ENCODE measurements at regions not wholly inside any gene's neighbourhood (a gene's known extent, or its start where the extent isn't known, plus 50 kb on each side); places are given as distances from the start of the nearest gene placed in this dataset.

GRCh38 chrX:30982467-30982866 lies 89.4 kb downstream of the FTHL17 start:
- DNase-seq (no peak), ATAC-seq (no peak)
- Histone ChIP-seq H3K9me3 (no peaks in the 10 kb centered on the region), H3K27me3 (ENCODE audit: insufficient read depth in 3 of 3, low read length in 2 of 3) (peaks cover 0 to 21% (median 0%) of the 10 kb centered on the region in 3 donors), H3K4me1 (no peaks in the 10 kb centered on the region), H3K36me3 (ENCODE audit: insufficient read depth in 1 of 2, low read depth in 1 of 2) (no peaks in the 10 kb centered on the region), H3K4me3 (no peak overlapping the region), H3K27ac (no peak overlapping the region)
- 83 to 89% (median 86%) methylated on average over 3 of the region's 3 CpGs for WGBS, 3 donors
- TF ChIP-seq CTCF (IDR thresholded peaks at IDR 0.05) = no peak
- intact Hi-C loops (cut with DNase I) = no loop called here

GRCh38 chrX:30981968-30982367 lies 89.9 kb downstream of the FTHL17 start:
- no peak for TF ChIP-seq CTCF (IDR thresholded peaks at IDR 0.05)
- no peak overlapping the region for H3K27ac ChIP-seq
- DNase-seq = no peak
- H3K9me3 ChIP-seq = no peaks in the 10 kb centered on the region
- no peak overlapping the region for H3K4me3 ChIP-seq
- H3K27me3 ChIP-seq (ENCODE audit: insufficient read depth in 3 of 3, low read length in 2 of 3) = peaks cover 0 to 22% (median 0%) of the 10 kb centered on the region in 3 donors
- H3K4me1 ChIP-seq = no peaks in the 10 kb centered on the region
- WGBS, 3 donors = 82 to 95% (median 92%) methylated on average over 2 of the region's 2 CpGs
- intact Hi-C loops (cut with DNase I) = no loop called here
- peak; percentile 68 to 79 (median 69) for ATAC-seq
- H3K36me3 ChIP-seq (ENCODE audit: insufficient read depth in 1 of 2, low read depth in 1 of 2) = no peaks in the 10 kb centered on the region

- H3K36me3 ChIP-seq (ENCODE audit: insufficient read depth in 1 of 2, low read depth in 1 of 2) = no peaks in the 10 kb centered on the region
- no peaks in the 10 kb centered on the region for H3K4me1 ChIP-seq
- H3K27ac ChIP-seq = no peak overlapping the region
- ATAC-seq = no peak
- peaks cover 0 to 22% (median 0%) of the 10 kb centered on the region in 3 donors for H3K27me3 ChIP-seq (ENCODE audit: insufficient read depth in 3 of 3, low read length in 2 of 3)
- TF ChIP-seq CTCF (IDR thresholded peaks at IDR 0.05) = no peak
- 51 to 84% (median 75%) methylated on average over 1 of the region's 1 CpG for WGBS, 3 donors
- no peak for DNase-seq
- intact Hi-C loops (cut with DNase I) = no loop called here
- no peak overlapping the region for H3K4me3 ChIP-seq
- H3K9me3 ChIP-seq = no peaks in the 10 kb centered on the region
These were observed 90.2 kb upstream of the TAB3 start for GRCh38 chrX:30979271-30979670.

- Histone ChIP-seq H3K9me3 (no peaks in the 10 kb centered on the region), H3K4me1 (no peaks in the 10 kb centered on the region), H3K27me3 (ENCODE audit: insufficient read depth in 3 of 3, low read length in 2 of 3) (peaks cover 0 to 18% (median 0%) of the 10 kb centered on the region in 3 donors), H3K27ac (no peak overlapping the region), H3K36me3 (ENCODE audit: insufficient read depth in 1 of 2, low read depth in 1 of 2) (no peaks in the 10 kb centered on the region), H3K4me3 (no peak overlapping the region)
- no peak for TF ChIP-seq CTCF (IDR thresholded peaks at IDR 0.05)
- ATAC-seq = no peak
- intact Hi-C loops (cut with DNase I) = no loop called here
- DNase-seq = no peak
These were observed 86.4 kb upstream of the TAB3 start for GRCh38 chrX:30975467-30975866.

- no peaks in the 10 kb centered on the region for H3K9me3 ChIP-seq
- H3K27ac ChIP-seq = no peak overlapping the region
- TF ChIP-seq CTCF (IDR thresholded peaks at IDR 0.05) = no peak
- 75 to 88% (median 80%) methylated on average over 5 of the region's 5 CpGs for WGBS, 3 donors
- intact Hi-C loops (cut with DNase I) = no loop called here
- H3K4me1 ChIP-seq = no peaks in the 10 kb centered on the region
- DNase-seq (no peak), ATAC-seq (no peak)
- peaks cover 0 to 5% (median 0%) of the 10 kb centered on the region in 3 donors for H3K27me3 ChIP-seq (ENCODE audit: insufficient read depth in 3 of 3, low read length in 2 of 3)
- H3K4me3 ChIP-seq = no peak overlapping the region
- no peaks in the 10 kb centered on the region for H3K36me3 ChIP-seq (ENCODE audit: insufficient read depth in 1 of 2, low read depth in 1 of 2)
These were observed 84.9 kb upstream of the TAB3 start for GRCh38 chrX:30973784-30974427.

Measured in psoas muscle (tissue), 7 donors.